Skeletal muscle tissue (tissue), 3 donors: ENCODE measurements at regions not wholly inside any gene's neighbourhood (a gene's known extent, or its start where the extent isn't known, plus 50 kb on each side); places are given as distances from the start of the nearest gene placed in this dataset.

Source experiments
- H3K27ac ChIP-seq: one replicate; pipeline ENCODE4 v1.7.0; 2013; ENCODE audit warnings: mild to moderate bottlenecking, low read depth, low read length, inconsistent platforms
- H3K27me3 ChIP-seq, 3 donors: one replicate each; pipeline ENCODE4 v1.7.0; 2013; ENCODE audit warnings: low read length in 3 of 3; ENCODE audit not compliant: control insufficient read depth in 3 of 3, insufficient read depth in 3 of 3
- H3K36me3 ChIP-seq, 3 donors: one replicate each; pipeline ENCODE4 v1.7.0; 2013; ENCODE audit warnings: low read length in 3 of 3; ENCODE audit not compliant: control insufficient read depth in 3 of 3, insufficient read depth in 3 of 3
- H3K4me1 ChIP-seq, 3 donors: one replicate each; pipeline ENCODE4 v1.7.0; 2013; ENCODE audit warnings: low read length in 3 of 3, mild to moderate bottlenecking in 3 of 3; ENCODE audit not compliant: control insufficient read depth in 3 of 3, insufficient read depth in 3 of 3
- H3K4me3 ChIP-seq, 3 donors: one replicate each; pipeline ENCODE4 v1.7.0; 2013; ENCODE audit warnings: low read length in 3 of 3
- H3K9ac ChIP-seq, 3 donors: one replicate each; pipeline ENCODE4 v1.7.0; 2013; ENCODE audit warnings: low read length in 3 of 3, mild to moderate bottlenecking in 3 of 3, moderate library complexity in 2 of 3, low read depth in 1 of 3
- H3K9me3 ChIP-seq, 3 donors: one replicate each; pipeline ENCODE4 v1.7.0; 2013; ENCODE audit warnings: low read length in 3 of 3; ENCODE audit not compliant: control insufficient read depth in 3 of 3
- donor health status: Osteomylitis.

DNA sequence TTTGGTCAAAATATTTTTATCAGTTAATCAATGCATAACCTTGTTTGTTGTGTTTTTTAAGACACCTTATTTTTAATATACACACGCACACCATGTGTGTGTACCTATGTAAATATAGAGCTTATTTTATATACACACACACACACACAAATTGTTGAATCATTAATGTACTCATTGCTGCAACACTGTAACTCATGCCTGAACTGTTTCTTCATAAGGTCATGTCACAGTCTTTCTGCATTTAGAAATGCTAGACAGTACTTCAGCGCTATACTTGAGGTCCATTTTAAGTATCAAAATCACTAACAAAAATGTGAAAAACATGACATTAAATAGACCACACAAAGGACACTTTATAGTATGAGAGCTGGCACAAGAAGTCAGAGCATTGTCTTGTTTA is 589.4 kb downstream of the SI start:
- Histone ChIP-seq H3K27ac (no peak overlapping the region), H3K9ac (no peak overlapping the region), H3K4me1 (no peaks in the 10 kb centered on the region), H3K9me3 (no peaks in the 10 kb centered on the region), H3K4me3 (no peak overlapping the region), H3K27me3 (no peaks in the 10 kb centered on the region), H3K36me3 (no peaks in the 10 kb centered on the region)

DNA sequence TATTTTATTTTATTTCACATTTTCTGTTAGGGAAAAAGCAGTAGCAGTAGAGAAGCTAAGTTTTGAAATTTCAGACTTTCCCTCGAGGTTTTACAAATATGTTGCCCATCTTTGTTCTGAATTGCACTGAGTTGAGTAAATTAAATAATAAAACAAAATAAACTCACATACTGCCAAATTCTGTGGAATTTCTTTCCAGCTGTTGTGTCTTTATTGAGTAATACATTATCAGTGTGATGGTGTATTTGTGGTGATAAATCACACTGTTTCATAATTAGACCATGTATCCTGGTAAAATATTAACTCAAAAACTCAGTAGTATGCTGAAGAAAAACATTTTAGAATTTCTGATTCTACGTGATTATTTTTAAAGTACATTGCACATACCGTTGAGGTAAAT is 592.1 kb downstream of the SI start:
- Histone ChIP-seq H3K27ac (no peak overlapping the region), H3K9me3 (no peaks in the 10 kb centered on the region), H3K4me1 (no peaks in the 10 kb centered on the region), H3K36me3 (no peaks in the 10 kb centered on the region), H3K4me3 (no peak overlapping the region), H3K9ac (no peak overlapping the region), H3K27me3 (no peaks in the 10 kb centered on the region)

DNA sequence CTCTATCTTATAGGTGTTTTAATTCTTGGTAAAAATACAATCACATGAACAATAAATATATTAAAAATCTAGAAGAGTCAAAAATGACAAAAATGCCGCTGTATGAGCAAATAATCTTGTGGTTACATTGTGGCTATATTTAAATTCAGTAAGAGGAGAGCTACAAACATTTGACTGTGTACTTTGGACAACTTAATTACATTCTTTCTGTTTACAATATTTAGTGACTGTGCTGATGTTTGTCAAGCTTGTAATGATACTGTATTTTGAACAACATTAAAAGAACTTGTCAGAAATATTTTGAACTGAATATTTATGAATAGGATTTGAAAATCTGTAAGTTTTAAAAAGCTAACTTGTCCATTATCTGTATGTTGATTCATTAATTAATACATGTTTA is 598.3 kb downstream of the SI start:
- no peaks in the 10 kb centered on the region for H3K9me3 ChIP-seq
- H3K27ac ChIP-seq, result no peak overlapping the region
- H3K9ac ChIP-seq, result no peak overlapping the region

DNA sequence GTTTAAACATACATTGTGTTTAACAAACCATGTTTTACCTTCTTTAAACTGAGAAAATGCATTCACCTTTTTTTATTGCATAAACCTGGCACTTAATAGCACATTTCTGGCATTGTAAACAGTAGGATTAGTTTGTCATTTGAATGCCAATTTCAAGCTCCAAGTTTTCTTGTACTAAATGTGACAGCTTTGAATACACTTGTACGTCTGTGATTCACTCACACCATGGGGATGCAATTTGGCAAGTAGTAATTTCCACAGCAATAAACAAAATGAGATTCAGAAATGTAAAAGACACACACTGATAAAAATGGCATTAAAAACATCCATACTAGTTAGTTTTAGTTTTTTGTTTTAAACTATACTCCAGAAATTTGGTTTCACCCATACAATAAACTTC is 598.9 kb downstream of the SI start:
- Histone ChIP-seq H3K4me1 (no peaks in the 10 kb centered on the region), H3K9me3 (no peaks in the 10 kb centered on the region), H3K27me3 (no peaks in the 10 kb centered on the region), H3K27ac (no peak overlapping the region), H3K4me3 (no peak overlapping the region), H3K9ac (no peak overlapping the region), H3K36me3 (no peaks in the 10 kb centered on the region)

More for the DNA sequence above, 598.3 kb downstream of the SI start:
- no peaks in the 10 kb centered on the region for H3K27me3 ChIP-seq
- H3K4me3 ChIP-seq, result no peak overlapping the region
- no peaks in the 10 kb centered on the region for H3K36me3 ChIP-seq
- H3K4me1 ChIP-seq, result no peaks in the 10 kb centered on the region

DNA sequence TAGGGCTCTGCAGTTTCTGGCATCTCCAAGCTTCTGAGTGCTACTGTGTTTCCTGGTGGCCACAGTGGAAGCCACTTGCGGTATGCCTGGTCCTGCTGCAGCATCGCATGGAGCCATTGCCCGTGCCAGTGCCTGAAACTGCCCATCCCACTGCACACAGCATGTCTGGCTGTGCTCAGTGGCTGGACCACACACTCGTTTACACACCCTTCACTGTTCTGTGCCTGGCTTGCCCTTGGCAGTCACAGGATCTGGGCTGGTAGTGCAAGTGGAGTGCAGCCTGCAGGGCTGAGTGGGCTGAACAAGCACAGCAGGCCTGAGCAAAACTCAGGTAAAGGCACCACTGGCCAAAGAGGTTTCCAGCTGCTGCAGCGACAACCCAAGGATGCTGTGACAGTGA is 600.0 kb downstream of the SI start:
- no peaks in the 10 kb centered on the region for H3K36me3 ChIP-seq
- no peak overlapping the region for H3K9ac ChIP-seq
- H3K4me3 ChIP-seq, result no peak overlapping the region
- no peaks in the 10 kb centered on the region for H3K4me1 ChIP-seq
- no peaks in the 10 kb centered on the region for H3K9me3 ChIP-seq
- H3K27me3 ChIP-seq, result no peaks in the 10 kb centered on the region
- no peak overlapping the region for H3K27ac ChIP-seq

DNA sequence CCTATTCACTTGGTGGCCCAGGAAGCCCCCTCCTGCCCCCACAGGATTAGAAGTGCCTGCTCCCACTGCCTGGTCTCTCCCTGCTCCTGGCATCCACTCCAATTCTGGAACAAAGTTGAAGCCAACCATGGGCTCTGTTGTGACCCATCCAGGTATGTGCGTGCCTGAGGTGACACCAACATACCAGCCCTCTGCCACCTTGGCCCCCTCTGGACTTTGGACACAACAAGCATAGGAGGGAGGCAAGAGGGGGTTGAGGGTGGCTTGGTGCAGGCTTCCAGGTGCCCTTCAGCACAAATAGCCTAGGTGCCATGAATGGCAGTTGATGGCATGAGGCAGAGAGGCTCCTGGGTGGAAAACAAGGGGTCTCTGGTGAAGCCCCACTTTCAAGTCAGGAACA is 600.9 kb downstream of the SI start:
- no peaks in the 10 kb centered on the region for H3K36me3 ChIP-seq
- no peaks in the 10 kb centered on the region for H3K9me3 ChIP-seq
- no peaks in the 10 kb centered on the region for H3K4me1 ChIP-seq
- H3K27me3 ChIP-seq, result no peaks in the 10 kb centered on the region
- H3K9ac ChIP-seq, result no peak overlapping the region
- no peak overlapping the region for H3K27ac ChIP-seq
- H3K4me3 ChIP-seq, result no peak overlapping the region

DNA sequence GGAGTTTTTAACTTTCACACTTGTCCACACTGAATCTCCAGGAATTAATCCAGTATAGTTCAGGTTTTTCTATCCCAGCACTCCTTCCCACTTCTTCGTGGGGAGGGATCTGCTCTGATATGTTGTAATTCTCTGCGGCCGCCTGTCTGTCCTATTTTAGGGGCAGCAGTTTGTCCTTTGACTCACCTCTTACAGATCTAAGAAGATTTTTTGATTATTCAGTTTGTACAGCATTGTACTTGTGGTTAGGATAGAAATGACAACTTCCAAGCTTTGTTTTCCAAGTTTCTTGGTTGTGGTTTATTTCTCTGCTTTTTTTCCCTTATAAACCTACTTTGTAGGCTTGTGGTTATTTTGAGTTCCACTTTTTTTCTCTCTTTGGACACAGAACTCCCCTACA is 601.7 kb downstream of the SI start:
- H3K27ac ChIP-seq, result no peak overlapping the region
- no peak overlapping the region for H3K4me3 ChIP-seq
- H3K27me3 ChIP-seq, result no peaks in the 10 kb centered on the region
- H3K36me3 ChIP-seq, result no peaks in the 10 kb centered on the region
- H3K4me1 ChIP-seq, result no peaks in the 10 kb centered on the region
- H3K9me3 ChIP-seq, result no peaks in the 10 kb centered on the region
- H3K9ac ChIP-seq, result no peak overlapping the region

DNA sequence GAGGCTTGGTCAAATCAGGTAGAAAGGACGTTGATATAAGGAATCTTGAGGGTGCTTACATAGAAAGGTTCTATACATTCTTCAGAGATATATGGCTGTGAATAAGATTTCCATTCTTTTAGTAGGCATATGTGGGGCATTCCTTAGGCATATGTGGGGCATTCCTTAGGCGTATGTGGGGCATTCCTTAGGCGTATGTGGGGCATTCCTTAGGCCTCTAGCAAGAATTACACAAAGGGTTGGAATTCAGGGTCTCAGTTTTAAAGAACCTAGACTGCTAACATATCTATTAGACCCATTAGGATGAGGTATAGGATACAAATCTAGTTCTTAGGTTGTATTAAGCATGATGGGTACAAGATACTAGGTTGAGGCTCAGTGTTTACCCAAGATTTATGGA is 607.8 kb downstream of the SI start:
- Histone ChIP-seq H3K4me1 (no peaks in the 10 kb centered on the region), H3K27me3 (no peaks in the 10 kb centered on the region), H3K9ac (no peak overlapping the region), H3K9me3 (no peaks in the 10 kb centered on the region), H3K27ac (no peak overlapping the region), H3K4me3 (no peak overlapping the region), H3K36me3 (no peaks in the 10 kb centered on the region)

DNA sequence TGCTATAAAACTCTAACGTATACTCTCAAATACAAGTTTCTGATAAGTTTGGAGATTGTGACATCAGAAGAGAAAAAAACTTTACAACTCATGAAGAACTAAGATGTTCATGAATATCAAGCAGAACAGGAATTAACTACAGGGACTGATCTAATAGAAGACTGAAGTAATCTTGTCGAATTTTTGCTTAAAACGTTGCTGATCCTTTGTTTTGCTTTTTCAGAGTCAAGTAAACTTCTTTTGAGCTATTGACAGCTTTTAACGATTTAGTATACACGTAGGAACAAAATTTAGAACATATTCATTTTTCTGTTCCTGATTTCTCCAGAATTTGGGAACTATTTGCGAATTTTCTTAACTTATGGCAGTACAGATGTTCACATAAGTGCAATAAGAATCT is 610.2 kb downstream of the SI start:
- Histone ChIP-seq H3K36me3 (no peaks in the 10 kb centered on the region), H3K4me3 (no peak overlapping the region)

DNA sequence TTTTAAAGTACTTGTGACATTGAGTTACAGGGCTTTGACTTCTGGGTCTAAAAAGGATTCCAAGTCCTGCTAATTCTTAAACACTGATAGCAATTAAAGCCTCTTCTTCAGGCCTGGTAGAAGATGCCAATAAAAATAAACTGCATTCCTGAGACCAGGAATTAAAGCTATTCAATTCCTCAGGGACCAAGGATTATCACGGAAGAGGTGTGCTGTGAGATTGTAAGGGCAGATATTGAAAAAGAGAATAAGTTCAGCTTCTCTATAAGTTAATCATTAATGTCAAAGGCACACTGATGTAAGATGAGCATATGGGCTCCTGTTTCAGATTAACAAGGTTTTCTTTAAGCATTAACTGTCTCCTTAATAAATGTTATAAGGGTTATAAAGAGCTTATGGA is 611.3 kb downstream of the SI start:
- H3K9me3 ChIP-seq, result no peaks in the 10 kb centered on the region
- no peak overlapping the region for H3K4me3 ChIP-seq
- H3K27ac ChIP-seq, result no peak overlapping the region
- no peaks in the 10 kb centered on the region for H3K36me3 ChIP-seq
- no peaks in the 10 kb centered on the region for H3K4me1 ChIP-seq
- no peaks in the 10 kb centered on the region for H3K27me3 ChIP-seq
- H3K9ac ChIP-seq, result no peak overlapping the region

More for the DNA sequence above, 610.2 kb downstream of the SI start:
- Histone ChIP-seq H3K4me1 (no peaks in the 10 kb centered on the region), H3K27ac (no peak overlapping the region), H3K27me3 (no peaks in the 10 kb centered on the region), H3K9ac (no peak overlapping the region), H3K9me3 (no peaks in the 10 kb centered on the region)

DNA sequence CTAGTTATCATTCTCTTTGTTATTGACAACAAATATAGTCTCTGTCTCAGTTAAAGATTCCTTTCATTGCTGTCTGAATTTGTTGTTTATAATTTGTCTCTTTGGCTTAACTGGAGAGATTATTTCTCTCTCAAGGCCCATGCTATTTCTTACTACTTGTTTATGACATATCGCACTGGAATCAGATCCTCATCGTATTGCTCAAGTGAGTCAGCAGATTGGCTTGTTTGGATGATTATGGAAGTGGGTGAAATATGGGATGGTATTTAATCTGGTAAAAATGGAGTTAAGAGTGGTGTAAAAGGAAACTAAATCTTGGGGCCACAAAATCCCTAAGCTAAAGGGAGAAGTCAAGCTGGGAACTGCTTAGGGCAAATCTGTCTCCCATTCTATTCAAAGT is 613.1 kb downstream of the SI start:
- Histone ChIP-seq H3K4me1 (no peaks in the 10 kb centered on the region), H3K9me3 (no peaks in the 10 kb centered on the region), H3K27ac (no peak overlapping the region), H3K4me3 (no peak overlapping the region), H3K36me3 (no peaks in the 10 kb centered on the region), H3K27me3 (no peaks in the 10 kb centered on the region), H3K9ac (no peak overlapping the region)
